GM23338 (cell line): ENCODE measurements at regions not wholly inside any gene's neighbourhood (a gene's known extent, or its start where the extent isn't known, plus 50 kb on each side); places are given as distances from the start of the nearest gene placed in this dataset.

Experiments
- ATAC-seq: fragments of 200-7000 bp; cut with Tn5 transposase; 3 replicates; pipeline ENCODE4 v1.9.1; 2020
- DNase-seq: peaks from one replicate; pipeline ENCODE4 v3.0.0-alpha.2; 2015; ENCODE audit warnings: low spot score
- H2AFZ ChIP-seq: fragments of 200-600 bp; sonication (generic); 2 replicates; pipeline ENCODE4 v1.8.0; 2016; ENCODE audit warnings: antibody characterized with exemption, mild to moderate bottlenecking, moderate library complexity
- H3F3A ChIP-seq: fragments of 200-600 bp; sonication (generic); replicated peaks from 2 replicates; pipeline ENCODE4 v1.8.0; 2017; ENCODE audit warnings: antibody characterized with exemption, mixed run types, low read depth
- H3K27ac ChIP-seq: fragments of 200-600 bp; sonication (generic); 2 replicates; pipeline ENCODE4 v1.6.1; 2016; ENCODE audit warnings: low read depth
- H3K27me3 ChIP-seq: fragments of 200-600 bp; sonication (generic); 2 replicates; pipeline ENCODE4 v1.8.0; 2016; ENCODE audit warnings: mild to moderate bottlenecking, mixed run types, moderate library complexity; ENCODE audit not compliant: insufficient read depth
- H3K36me3 ChIP-seq: fragments of 200-600 bp; sonication (generic); 2 replicates; pipeline ENCODE4 v1.8.0; 2016; ENCODE audit warnings: mild to moderate bottlenecking; ENCODE audit not compliant: insufficient read depth
- H3K4me1 ChIP-seq: fragments of 200-600 bp; sonication (generic); 2 replicates; pipeline ENCODE4 v1.8.0; 2016; ENCODE audit warnings: mild to moderate bottlenecking, moderate library complexity; ENCODE audit not compliant: insufficient read depth
- H3K4me2 ChIP-seq: fragments of 200-600 bp; sonication (generic); 2 replicates; pipeline ENCODE4 v1.7.1; 2017; ENCODE audit warnings: mixed run types
- H3K4me3 ChIP-seq: fragments of 200-600 bp; sonication (generic); 2 replicates; pipeline ENCODE4 v1.6.1; 2016; ENCODE audit warnings: mixed run types
- H3K79me2 ChIP-seq: fragments of 200-600 bp; sonication (generic); replicated peaks from 2 replicates; pipeline ENCODE4 v1.8.0; 2017; ENCODE audit warnings: mild to moderate bottlenecking; ENCODE audit not compliant: insufficient read depth
- H3K9me2 ChIP-seq: fragments of 200-600 bp; sonication (generic); 2 replicates; pipeline ENCODE4 v1.8.0; 2017; ENCODE audit not compliant: insufficient read depth
- H4K20me1 ChIP-seq: fragments of 200-600 bp; sonication (generic); replicated peaks from 2 replicates; pipeline ENCODE4 v1.8.0; 2017; ENCODE audit warnings: mild to moderate bottlenecking; ENCODE audit not compliant: insufficient read depth
- H3K27ac Mint-ChIP-seq: 2 replicates; pipeline ENCODE4 v1.8.0; 2020; ENCODE audit warnings: inconsistent platforms, mild to moderate bottlenecking, moderate library complexity, mixed read lengths
- H3K27me3 Mint-ChIP-seq: 3 replicates; pipeline ENCODE4 v1.8.0; 2022; ENCODE audit warnings: low read depth, mild to moderate bottlenecking, moderate library complexity, mixed read lengths, inconsistent platforms; ENCODE audit not compliant: insufficient read depth, poor library complexity
- H3K36me3 Mint-ChIP-seq: 3 replicates; pipeline ENCODE4 v1.8.0; 2021; ENCODE audit warnings: low read depth, mild to moderate bottlenecking, inconsistent platforms, moderate library complexity, mixed read lengths
- H3K4me1 Mint-ChIP-seq: 3 replicates; pipeline ENCODE4 v1.8.0; 2020; ENCODE audit warnings: mild to moderate bottlenecking, inconsistent platforms, mixed read lengths
- H3K4me3 Mint-ChIP-seq: 3 replicates; pipeline ENCODE4 v1.8.0; 2021; ENCODE audit warnings: moderate library complexity, mild to moderate bottlenecking, inconsistent platforms, mixed read lengths
- H3K9me3 Mint-ChIP-seq: 3 replicates; pipeline ENCODE4 v1.8.0; 2020; ENCODE audit warnings: moderate library complexity, mild to moderate bottlenecking, inconsistent platforms, mixed read lengths
- CREB1 ChIP-seq: fragments of 250-450 bp; sonication (Bioruptor Pico); IDR thresholded peaks from 2 replicates; pipeline ENCODE4 v1.5.0; 2020; ENCODE audit warnings: low read depth, mild to moderate bottlenecking, moderate library complexity
- CTCF ChIP-seq, 2 experiments: fragments of 200-600 bp in 1 of 2; sonication (generic) in 1 of 2; conservative IDR thresholded peaks; 2 replicates each; pipeline versions ENCODE4 v1.5.1 to v1.6.1; 2016 to 2017; ENCODE audit warnings: antibody characterized with exemption in 2 of 2, low read depth in 2 of 2, mild to moderate bottlenecking in 2 of 2, moderate library complexity in 1 of 2
- ETS1 ChIP-seq: IDR thresholded peaks from 2 replicates; pipeline ENCODE4 v1.6.1; 2016; ENCODE audit warnings: antibody characterized with exemption
- EZH2 ChIP-seq: fragments of 200-600 bp; sonication (generic); IDR thresholded peaks from one replicate; pipeline ENCODE4 v1.8.0; 2017; ENCODE audit warnings: antibody characterized with exemption, mild to moderate bottlenecking, low read depth; ENCODE audit not compliant: unreplicated experiment
- JUNB ChIP-seq: IDR thresholded peaks from one replicate; pipeline ENCODE4 v1.6.1; 2016; ENCODE audit warnings: antibody characterized with exemption; ENCODE audit not compliant: unreplicated experiment
- NANOG ChIP-seq: IDR thresholded peaks from 2 replicates; pipeline ENCODE4 v1.6.1; 2016; ENCODE audit warnings: antibody characterized with exemption, borderline replicate concordance
- POLR2AphosphoS5 ChIP-seq: IDR thresholded peaks from 2 replicates; pipeline ENCODE4 v1.6.1; 2016; ENCODE audit warnings: antibody characterized with exemption, low read depth
- STAT1 ChIP-seq: IDR thresholded peaks from one replicate; pipeline ENCODE4 v1.6.1; 2016; ENCODE audit warnings: antibody characterized with exemption; ENCODE audit not compliant: unreplicated experiment
- ZNF114 ChIP-seq: fragments of 250-450 bp; sonication (Bioruptor Pico); IDR thresholded peaks from 2 replicates; pipeline ENCODE4 v1.5.0; 2020; ENCODE audit warnings: mild to moderate bottlenecking, moderate library complexity
- ZNF331 ChIP-seq: fragments of 250-450 bp; sonication (Bioruptor Pico); IDR thresholded peaks from 2 replicates; pipeline ENCODE4 v1.5.0; 2020; ENCODE audit warnings: low read depth, mild to moderate bottlenecking, moderate library complexity
- TF ChIP-seq, protein P1 (sequence below): IDR thresholded peaks from one replicate; pipeline ENCODE4 v1.6.1; 2018; ENCODE audit warnings: antibody characterized with exemption; ENCODE audit not compliant: unreplicated experiment

- Histone ChIP-seq H2AFZ (no peak overlapping the region), H3K4me1 (no peaks in the 10 kb centered on the region), H3F3A (no peaks in the 10 kb centered on the region), H3K27me3 (no peaks in the 10 kb centered on the region), H3K9me2 (no peaks in the 10 kb centered on the region), H4K20me1 (no peaks in the 10 kb centered on the region), H3K4me2 (no peak overlapping the region), H3K36me3 (0 out of 2 replicates have a peak, but pooled peaks cover 3% of the 10 kb centered on the region), H3K79me2 (no peaks in the 10 kb centered on the region), H3K4me3 (no peak overlapping the region), H3K27ac (no peak overlapping the region)
- no peak overlapping the region for H3K27ac Mint-ChIP-seq
- no peak for TF ChIP-seq ETS1
- H3K36me3 Mint-ChIP-seq: peaks cover 16% of the 10 kb centered on the region; the same call in 2 of the 3 replicates
- no peaks in the 10 kb centered on the region for H3K4me1 Mint-ChIP-seq
- no peak overlapping the region for H3K4me3 Mint-ChIP-seq
- DNase-seq (no peak), ATAC-seq (no peak)
- peaks cover 46% of the 10 kb centered on the region for H3K9me3 Mint-ChIP-seq
- no peaks in the 10 kb centered on the region for H3K27me3 Mint-ChIP-seq
These were observed 171.7 kb downstream of the KLF6 start for GRCh38 chr10:3613318-3613717.

- no peaks in the 10 kb centered on the region for H3K27me3 ChIP-seq
- no peak overlapping the region for H3K27ac ChIP-seq
- Mint-ChIP-seq H3K4me3 (no peak overlapping the region), H3K36me3 (peaks cover 18% of the 10 kb centered on the region; the same call in 2 of the 3 replicates), H3K9me3 (peaks cover 46% of the 10 kb centered on the region), H3K4me1 (no peaks in the 10 kb centered on the region), H3K27me3 (no peaks in the 10 kb centered on the region), H3K27ac (no peak overlapping the region)
- H3K9me2 ChIP-seq: no peaks in the 10 kb centered on the region
- H3F3A ChIP-seq: no peaks in the 10 kb centered on the region
- H2AFZ ChIP-seq: no peak overlapping the region
- H3K4me1 ChIP-seq: no peaks in the 10 kb centered on the region
- H3K79me2 ChIP-seq: no peaks in the 10 kb centered on the region
- H3K36me3 ChIP-seq: 0 out of 2 replicates have a peak, but pooled peaks cover 3% of the 10 kb centered on the region
- H3K4me2 ChIP-seq: no peak overlapping the region
- no peak for ATAC-seq
- no peak for DNase-seq
- no peaks in the 10 kb centered on the region for H4K20me1 ChIP-seq
- no peak overlapping the region for H3K4me3 ChIP-seq
- TF ChIP-seq CTCF (conservative IDR thresholded peaks at IDR 0.05; ENCODE audit: low read depth in 2 of 2) (no peak), ETS1 (no peak), ZNF331 (CRISPR knock-in tag) (no peak), STAT1 (no peak), JUNB (no peak), CREB1 (CRISPR knock-in tag) (no peak), EZH2 (no peak), ZNF114 (CRISPR knock-in tag) (no peak), NANOG (no peak), POLR2AphosphoS5 (no peak)
- TF ChIP-seq, protein P1, sequence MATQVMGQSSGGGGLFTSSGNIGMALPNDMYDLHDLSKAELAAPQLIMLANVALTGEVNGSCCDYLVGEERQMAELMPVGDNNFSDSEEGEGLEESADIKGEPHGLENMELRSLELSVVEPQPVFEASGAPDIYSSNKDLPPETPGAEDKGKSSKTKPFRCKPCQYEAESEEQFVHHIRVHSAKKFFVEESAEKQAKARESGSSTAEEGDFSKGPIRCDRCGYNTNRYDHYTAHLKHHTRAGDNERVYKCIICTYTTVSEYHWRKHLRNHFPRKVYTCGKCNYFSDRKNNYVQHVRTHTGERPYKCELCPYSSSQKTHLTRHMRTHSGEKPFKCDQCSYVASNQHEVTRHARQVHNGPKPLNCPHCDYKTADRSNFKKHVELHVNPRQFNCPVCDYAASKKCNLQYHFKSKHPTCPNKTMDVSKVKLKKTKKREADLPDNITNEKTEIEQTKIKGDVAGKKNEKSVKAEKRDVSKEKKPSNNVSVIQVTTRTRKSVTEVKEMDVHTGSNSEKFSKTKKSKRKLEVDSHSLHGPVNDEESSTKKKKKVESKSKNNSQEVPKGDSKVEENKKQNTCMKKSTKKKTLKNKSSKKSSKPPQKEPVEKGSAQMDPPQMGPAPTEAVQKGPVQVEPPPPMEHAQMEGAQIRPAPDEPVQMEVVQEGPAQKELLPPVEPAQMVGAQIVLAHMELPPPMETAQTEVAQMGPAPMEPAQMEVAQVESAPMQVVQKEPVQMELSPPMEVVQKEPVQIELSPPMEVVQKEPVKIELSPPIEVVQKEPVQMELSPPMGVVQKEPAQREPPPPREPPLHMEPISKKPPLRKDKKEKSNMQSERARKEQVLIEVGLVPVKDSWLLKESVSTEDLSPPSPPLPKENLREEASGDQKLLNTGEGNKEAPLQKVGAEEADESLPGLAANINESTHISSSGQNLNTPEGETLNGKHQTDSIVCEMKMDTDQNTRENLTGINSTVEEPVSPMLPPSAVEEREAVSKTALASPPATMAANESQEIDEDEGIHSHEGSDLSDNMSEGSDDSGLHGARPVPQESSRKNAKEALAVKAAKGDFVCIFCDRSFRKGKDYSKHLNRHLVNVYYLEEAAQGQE: no peak
These were observed 172.6 kb downstream of the KLF6 start for GRCh38 chr10:3612183-3613001.
